Natural killer cell treated with Interleukin-12 subunit alpha and Interleukin-12 subunit beta and Interleukin-15 and Interleukin-18, amount 100 ng/mL, for 72 hours (primary cell): ENCODE measurements at regions not wholly inside any gene's neighbourhood (a gene's known extent, or its start where the extent isn't known, plus 50 kb on each side); places are given as distances from the start of the nearest gene placed in this dataset.

ENCODE experiments used
- ATAC-seq, 2 donors: fragments of 150-1000 bp; cut with Tn5 transposase in 1 of 2; sonication (Bioruptor Pico), chemical (Tn5 transposase) in 1 of 2; 2 replicates each; pipeline ENCODE4 v1.10.0; 2021
- DNase-seq: peaks from one replicate; pipeline ENCODE4 v3.0.0; 2022; ENCODE audit warnings: low spot score
- H3K27ac Mint-ChIP-seq, 2 donors: 1 replicate in 1 of 2; 2 replicates in 1 of 2; pipeline ENCODE4 v1.8.0; 2022; ENCODE audit warnings: mixed read lengths in 2 of 2, mild to moderate bottlenecking in 1 of 2, moderate library complexity in 1 of 2
- H3K27me3 Mint-ChIP-seq, 2 donors: 1 replicate in 1 of 2; 2 replicates in 1 of 2; pipeline ENCODE4 v1.8.0; 2022; ENCODE audit warnings: mixed read lengths in 2 of 2
- H3K36me3 Mint-ChIP-seq: one replicate; pipeline ENCODE4 v1.8.0; 2022; ENCODE audit warnings: mixed read lengths
- H3K4me1 Mint-ChIP-seq, 2 donors: 1 replicate in 1 of 2; 2 replicates in 1 of 2; pipeline ENCODE4 v1.8.0; 2022; ENCODE audit warnings: low read depth in 2 of 2, mixed read lengths in 2 of 2, mild to moderate bottlenecking in 1 of 2
- H3K4me3 Mint-ChIP-seq: one replicate; pipeline ENCODE4 v1.8.0; 2022; ENCODE audit warnings: mixed read lengths
- H3K9me3 Mint-ChIP-seq: 2 replicates; pipeline ENCODE4 v1.8.0; 2022; ENCODE audit warnings: mixed read lengths

GRCh38 chr5:153390569-153390968 lies 99.9 kb upstream of the GRIA1 start:
- no peaks in the 10 kb centered on the region for H3K4me1 Mint-ChIP-seq
- ATAC-seq = no peak
- H3K36me3 Mint-ChIP-seq = no peaks in the 10 kb centered on the region
- H3K27me3 Mint-ChIP-seq = peaks cover 0 to 5% of the 10 kb centered on the region in 2 donors
- H3K27ac Mint-ChIP-seq = no peak overlapping the region
- DNase-seq = no peak
- H3K4me3 Mint-ChIP-seq = no peak overlapping the region
- no peaks in the 10 kb centered on the region for H3K9me3 Mint-ChIP-seq

- no peak for DNase-seq
- no peaks in the 10 kb centered on the region for H3K27me3 Mint-ChIP-seq
- H3K36me3 Mint-ChIP-seq = no peaks in the 10 kb centered on the region
- no peak overlapping the region for H3K4me3 Mint-ChIP-seq
- H3K4me1 Mint-ChIP-seq = no peaks in the 10 kb centered on the region
- no peaks in the 10 kb centered on the region for H3K9me3 Mint-ChIP-seq
- no peak for ATAC-seq
- H3K27ac Mint-ChIP-seq = no peak overlapping the region
These were observed 90.9 kb upstream of the GRIA1 start for GRCh38 chr5:153399595-153399994.

DNA sequence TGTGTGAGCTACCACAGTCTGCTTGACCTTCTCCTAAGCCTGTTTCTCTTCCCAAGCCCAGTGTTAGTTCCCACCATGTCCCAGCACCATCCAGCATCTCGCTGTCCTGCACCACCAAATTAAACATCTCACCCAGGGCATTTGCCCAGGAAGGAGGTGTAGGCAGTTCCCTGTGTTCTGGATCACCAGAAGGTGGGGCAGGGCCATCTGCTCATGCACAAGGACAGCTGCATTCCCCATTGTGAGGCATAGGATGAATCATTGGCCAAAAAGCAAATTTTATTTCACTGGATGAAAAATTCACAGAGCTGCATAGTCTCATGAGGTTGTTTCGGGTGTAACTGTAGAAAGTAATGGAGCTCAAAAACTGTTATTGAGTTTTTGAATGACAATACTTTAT lies 89.5 kb upstream of the GRIA1 start:
- H3K4me1 Mint-ChIP-seq = no peaks in the 10 kb centered on the region
- H3K9me3 Mint-ChIP-seq = no peaks in the 10 kb centered on the region
- no peak for DNase-seq
- H3K4me3 Mint-ChIP-seq = no peak overlapping the region
- ATAC-seq = no peak
- no peaks in the 10 kb centered on the region for H3K27me3 Mint-ChIP-seq
- no peaks in the 10 kb centered on the region for H3K36me3 Mint-ChIP-seq
- no peak overlapping the region for H3K27ac Mint-ChIP-seq

- ATAC-seq (no peak), DNase-seq (no peak)
- H3K9me3 Mint-ChIP-seq = no peaks in the 10 kb centered on the region
- no peak overlapping the region for H3K27ac Mint-ChIP-seq
- no peaks in the 10 kb centered on the region for H3K4me1 Mint-ChIP-seq
- H3K4me3 Mint-ChIP-seq = no peak overlapping the region
- H3K36me3 Mint-ChIP-seq = no peaks in the 10 kb centered on the region
- no peaks in the 10 kb centered on the region for H3K27me3 Mint-ChIP-seq
These were observed 87.9 kb upstream of the GRIA1 start for GRCh38 chr5:153402550-153402949.

DNA sequence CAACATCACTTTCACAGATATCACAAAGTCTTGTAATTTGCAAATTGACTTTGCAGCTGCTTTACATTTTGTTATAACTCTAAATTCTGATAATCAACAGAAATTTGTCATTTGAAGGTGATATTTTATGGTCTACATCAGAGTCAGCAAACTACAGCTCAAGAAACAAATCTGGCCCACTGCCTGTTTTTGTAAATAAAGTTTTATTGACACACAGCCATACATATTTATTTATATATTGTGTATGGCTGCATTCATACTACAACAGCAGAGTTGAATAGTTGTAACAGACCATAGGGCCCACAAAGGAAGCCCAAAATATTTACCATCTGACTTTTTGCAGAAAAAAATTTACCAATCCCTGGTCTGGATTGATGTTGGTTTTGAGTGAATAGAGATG lies 87.0 kb upstream of the GRIA1 start:
- H3K9me3 Mint-ChIP-seq = no peaks in the 10 kb centered on the region
- no peaks in the 10 kb centered on the region for H3K4me1 Mint-ChIP-seq
- no peak overlapping the region for H3K27ac Mint-ChIP-seq
- no peaks in the 10 kb centered on the region for H3K36me3 Mint-ChIP-seq
- DNase-seq (no peak), ATAC-seq (no peak)
- no peak overlapping the region for H3K4me3 Mint-ChIP-seq
- H3K27me3 Mint-ChIP-seq = no peaks in the 10 kb centered on the region

DNA sequence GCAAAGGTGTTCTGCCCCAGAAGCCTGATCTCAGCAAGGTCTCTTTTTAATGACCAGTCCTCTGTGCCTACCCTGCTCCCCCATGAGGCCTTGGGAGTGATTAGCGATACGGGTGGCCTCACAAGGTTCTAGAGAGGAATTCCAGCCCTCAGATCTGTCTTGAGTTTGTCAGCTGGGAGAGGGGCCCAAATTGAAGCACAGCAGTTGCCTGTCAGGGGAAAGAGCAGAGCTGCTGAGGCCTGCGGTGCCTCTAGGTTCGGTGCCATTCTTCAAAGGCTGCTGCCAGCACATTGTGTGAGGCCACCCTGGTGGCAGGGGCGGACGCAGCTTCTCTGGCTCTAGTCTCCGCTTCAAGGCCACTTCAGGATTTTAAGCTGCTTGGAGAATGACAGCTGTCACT lies 85.7 kb upstream of the GRIA1 start:
- no peaks in the 10 kb centered on the region for H3K27me3 Mint-ChIP-seq
- no peaks in the 10 kb centered on the region for H3K9me3 Mint-ChIP-seq
- H3K4me3 Mint-ChIP-seq = no peak overlapping the region
- no peak overlapping the region for H3K27ac Mint-ChIP-seq
- H3K36me3 Mint-ChIP-seq = no peaks in the 10 kb centered on the region
- ATAC-seq (no peak), DNase-seq (no peak)
- H3K4me1 Mint-ChIP-seq = no peaks in the 10 kb centered on the region

- Mint-ChIP-seq H3K4me1 (no peaks in the 10 kb centered on the region), H3K36me3 (no peaks in the 10 kb centered on the region), H3K9me3 (peaks cover 6% of the 10 kb centered on the region), H3K4me3 (no peak overlapping the region), H3K27ac (no peak overlapping the region), H3K27me3 (peaks cover 0 to 5% of the 10 kb centered on the region in 2 donors)
- DNase-seq (no peak), ATAC-seq (no peak)
These were observed 68.8 kb upstream of the GRIA1 start for GRCh38 chr5:153421676-153422075.

DNA sequence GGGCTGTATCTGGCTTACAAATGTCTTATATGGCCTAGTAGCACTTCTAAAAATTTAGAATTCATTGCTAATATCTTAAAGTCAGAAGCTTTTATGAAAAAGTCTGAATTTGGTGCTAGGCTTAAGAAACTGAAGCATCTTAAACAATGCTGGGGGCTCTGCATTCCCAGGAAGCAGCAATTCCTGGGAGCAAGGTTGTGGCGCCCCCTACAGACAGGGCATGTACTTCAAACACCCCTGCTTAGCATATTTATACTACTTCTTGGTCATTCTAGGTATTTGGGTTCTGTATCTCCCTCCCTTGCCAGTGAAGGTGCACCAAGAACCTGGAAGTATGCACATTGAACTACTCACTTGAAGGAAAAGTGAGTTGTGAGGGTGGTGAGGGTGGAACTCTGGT lies 64.6 kb upstream of the GRIA1 start:
- Mint-ChIP-seq H3K4me3 (no peak overlapping the region), H3K4me1 (no peaks in the 10 kb centered on the region), H3K27ac (no peak overlapping the region), H3K27me3 (peaks cover 0 to 24% of the 10 kb centered on the region in 2 donors), H3K36me3 (no peaks in the 10 kb centered on the region), H3K9me3 (peaks cover 11% of the 10 kb centered on the region)
- ATAC-seq (no peak), DNase-seq (no peak)

DNA sequence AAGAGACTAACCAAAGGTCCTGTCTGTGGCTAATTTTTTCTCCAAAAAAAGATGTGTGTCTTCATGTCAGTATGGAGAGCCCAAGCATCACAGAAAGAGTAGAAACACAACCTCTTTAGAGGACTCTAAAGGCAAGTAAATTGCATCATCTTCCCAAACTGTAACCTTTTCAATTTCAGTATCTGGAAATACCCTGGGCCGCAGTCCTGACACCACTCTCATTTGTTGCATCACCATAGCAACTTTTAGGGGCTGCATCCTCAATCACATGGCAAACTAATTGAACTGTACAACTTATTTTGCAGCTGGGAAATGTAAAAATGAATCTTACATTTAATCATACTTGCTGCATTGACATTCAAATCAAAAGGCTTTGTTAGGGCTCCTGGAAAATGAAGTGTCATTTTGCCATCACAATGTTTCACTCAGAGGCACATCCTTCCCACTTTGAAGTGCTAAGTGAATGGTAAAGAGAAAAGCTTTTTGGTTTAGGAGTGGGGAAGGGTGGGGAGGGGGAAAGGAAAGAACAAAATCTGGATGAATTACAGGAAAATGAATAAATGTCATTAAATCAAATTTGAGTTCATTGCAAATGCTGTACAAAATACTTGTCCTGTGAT lies 60.6 kb upstream of the GRIA1 start:
- Mint-ChIP-seq H3K4me1 (no peaks in the 10 kb centered on the region), H3K4me3 (no peak overlapping the region), H3K36me3 (no peaks in the 10 kb centered on the region), H3K27me3 (peaks cover 2 to 24% of the 10 kb centered on the region in 2 donors), H3K9me3 (peaks cover 4% of the 10 kb centered on the region), H3K27ac (no peak overlapping the region)
- ATAC-seq (no peak), DNase-seq (no peak)

DNA sequence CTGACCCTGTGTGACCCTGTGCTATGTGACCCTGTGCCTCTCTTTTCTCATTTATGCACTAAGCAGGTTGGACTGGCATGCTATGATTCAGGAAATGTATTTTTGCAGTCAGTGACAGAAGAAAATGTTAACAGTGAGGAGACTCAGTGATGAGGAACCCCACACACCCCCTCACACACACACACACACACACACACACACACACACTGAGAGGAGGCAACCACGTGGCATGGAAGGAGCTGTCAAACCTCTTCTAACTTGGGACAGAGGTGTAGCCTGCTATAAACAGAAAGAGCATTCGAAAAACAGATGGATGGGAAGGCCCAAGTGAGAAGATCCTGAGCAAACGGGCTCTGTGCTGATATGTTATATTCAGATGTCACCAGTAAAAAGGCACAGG lies 57.9 kb upstream of the GRIA1 start:
- Mint-ChIP-seq H3K36me3 (no peaks in the 10 kb centered on the region), H3K9me3 (peaks cover 4% of the 10 kb centered on the region), H3K27me3 (peaks cover 2 to 11% of the 10 kb centered on the region in 2 donors), H3K4me3 (no peak overlapping the region), H3K4me1 (no peaks in the 10 kb centered on the region), H3K27ac (no peak overlapping the region)
- ATAC-seq = no peak
- DNase-seq = no peak

GRCh38 chr5:153437251-153437650 lies 53.2 kb upstream of the GRIA1 start:
- ATAC-seq = no peak
- H3K27ac Mint-ChIP-seq = no peak overlapping the region
- peaks cover 0 to 2% of the 10 kb centered on the region in 2 donors for H3K27me3 Mint-ChIP-seq
- no peaks in the 10 kb centered on the region for H3K9me3 Mint-ChIP-seq
- no peaks in the 10 kb centered on the region for H3K36me3 Mint-ChIP-seq
- no peaks in the 10 kb centered on the region for H3K4me1 Mint-ChIP-seq
- H3K4me3 Mint-ChIP-seq = no peak overlapping the region
- DNase-seq = no peak

- DNase-seq = no peak
- H3K4me3 Mint-ChIP-seq = no peak overlapping the region
- no peaks in the 10 kb centered on the region for H3K4me1 Mint-ChIP-seq
- no peak overlapping the region for H3K27ac Mint-ChIP-seq
- ATAC-seq = no peak
- H3K9me3 Mint-ChIP-seq = no peaks in the 10 kb centered on the region
- no peaks in the 10 kb centered on the region for H3K36me3 Mint-ChIP-seq
- no peaks in the 10 kb centered on the region for H3K27me3 Mint-ChIP-seq
These were observed 51.3 kb upstream of the GRIA1 start for GRCh38 chr5:153439130-153439529.
